Lower leg skin (tissue), 4 donors: ENCODE measurements at regions not wholly inside any gene's neighbourhood (a gene's known extent, or its start where the extent isn't known, plus 50 kb on each side); places are given as distances from the start of the nearest gene placed in this dataset.

Experiments used
- DNase-seq, 2 donors: peaks; one replicate each; pipeline ENCODE4 v3.0.0-alpha.2; 2019; ENCODE audit warnings: low spot score in 2 of 2
- H3K4me3 ChIP-seq: fragments of 200-600 bp; sonication (generic); 2 replicates; pipeline ENCODE4 v1.5.1; 2017; ENCODE audit warnings: mild to moderate bottlenecking, low read depth; ENCODE audit not compliant: poor library complexity, severe bottlenecking
- POLR2A ChIP-seq, 2 donors: fragments of 450-650 bp; IDR thresholded peaks; one replicate each; pipeline ENCODE4 v1.6.1; 2016 to 2017; ENCODE audit warnings: antibody characterized with exemption in 2 of 2, mild to moderate bottlenecking in 1 of 2, moderate library complexity in 1 of 2
- WGBS, 2 donors: methylation state at CpG; one replicate each; pipeline ENCODE4 v1.1.5; 2018; 5-methylcytosine and 5-hydroxymethylcytosine counted together
- intact Hi-C: fragments of 100-400 bp; cut with DNase I; formaldehyde crosslinking; loops from one replicate; pipeline ENCODE4 v1.15.0; 2023; ENCODE audit warnings: low total_unique reads
- TF ChIP-seq, protein P1 (sequence below), 3 donors: fragments of 450-650 bp; IDR thresholded peaks; one replicate each; pipeline ENCODE4 v1.5.1; 2016; ENCODE audit warnings: antibody characterized with exemption in 3 of 3, mild to moderate bottlenecking in 3 of 3, moderate library complexity in 2 of 3

DNA sequence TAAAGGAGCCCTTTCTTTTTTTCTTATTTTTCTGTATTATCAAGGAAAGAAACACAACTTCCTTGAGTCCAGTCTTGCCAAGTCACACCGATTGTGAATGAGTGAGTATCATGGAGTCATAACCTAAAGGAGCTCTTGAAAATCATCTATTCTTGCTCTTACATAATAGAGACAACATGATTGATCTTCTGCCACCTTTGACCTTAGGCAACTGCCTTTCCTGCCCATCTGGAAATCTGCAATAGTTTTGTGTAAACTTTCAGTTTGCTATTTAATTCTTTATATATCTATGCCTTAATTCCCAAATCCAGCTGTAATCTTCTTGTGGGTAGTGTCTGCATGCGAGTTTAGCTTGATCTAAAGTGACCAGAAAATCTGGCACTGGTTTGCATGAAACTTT, 149.9 kb upstream of the FST start:
- no peak for DNase-seq
- intact Hi-C loops, result no loop called here
- WGBS, 2 donors, result 78 to 81% methylated on average over 2 of the region's 2 CpGs
- H3K4me3 ChIP-seq, result no peak overlapping the region
- no peak for TF ChIP-seq POLR2A (IDR thresholded peaks at IDR 0.05)
- TF ChIP-seq, protein P1, sequence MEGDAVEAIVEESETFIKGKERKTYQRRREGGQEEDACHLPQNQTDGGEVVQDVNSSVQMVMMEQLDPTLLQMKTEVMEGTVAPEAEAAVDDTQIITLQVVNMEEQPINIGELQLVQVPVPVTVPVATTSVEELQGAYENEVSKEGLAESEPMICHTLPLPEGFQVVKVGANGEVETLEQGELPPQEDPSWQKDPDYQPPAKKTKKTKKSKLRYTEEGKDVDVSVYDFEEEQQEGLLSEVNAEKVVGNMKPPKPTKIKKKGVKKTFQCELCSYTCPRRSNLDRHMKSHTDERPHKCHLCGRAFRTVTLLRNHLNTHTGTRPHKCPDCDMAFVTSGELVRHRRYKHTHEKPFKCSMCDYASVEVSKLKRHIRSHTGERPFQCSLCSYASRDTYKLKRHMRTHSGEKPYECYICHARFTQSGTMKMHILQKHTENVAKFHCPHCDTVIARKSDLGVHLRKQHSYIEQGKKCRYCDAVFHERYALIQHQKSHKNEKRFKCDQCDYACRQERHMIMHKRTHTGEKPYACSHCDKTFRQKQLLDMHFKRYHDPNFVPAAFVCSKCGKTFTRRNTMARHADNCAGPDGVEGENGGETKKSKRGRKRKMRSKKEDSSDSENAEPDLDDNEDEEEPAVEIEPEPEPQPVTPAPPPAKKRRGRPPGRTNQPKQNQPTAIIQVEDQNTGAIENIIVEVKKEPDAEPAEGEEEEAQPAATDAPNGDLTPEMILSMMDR (IDR thresholded peaks at IDR 0.05), result no peak

DNA sequence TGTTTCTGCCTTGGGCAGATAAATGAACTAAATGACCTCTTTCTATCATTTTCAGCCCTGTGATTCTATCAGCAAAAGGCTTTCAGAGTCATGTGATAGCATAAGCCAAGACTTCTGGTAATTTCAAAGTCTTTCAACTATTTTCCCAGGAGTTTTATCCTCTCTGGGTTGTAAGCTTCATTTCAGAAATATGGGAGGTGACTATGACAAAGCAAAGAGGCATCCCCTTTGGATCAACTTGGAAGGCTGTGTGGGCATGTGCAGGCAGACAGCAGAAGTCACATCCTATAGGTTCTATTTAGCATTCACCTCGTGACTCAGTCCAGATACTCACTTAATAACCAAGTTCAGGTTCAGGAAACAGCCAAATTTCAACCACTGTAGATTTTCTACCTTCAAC, 149.0 kb upstream of the FST start:
- no peak for TF ChIP-seq POLR2A (IDR thresholded peaks at IDR 0.05)
- TF ChIP-seq, protein P1 (IDR thresholded peaks at IDR 0.05), result no peak
- WGBS, 2 donors, result 47 to 52% methylated on average over 1 of the region's 1 CpG
- H3K4me3 ChIP-seq, result no peak overlapping the region
- intact Hi-C loops, result no loop called here
- no peak for DNase-seq

DNA sequence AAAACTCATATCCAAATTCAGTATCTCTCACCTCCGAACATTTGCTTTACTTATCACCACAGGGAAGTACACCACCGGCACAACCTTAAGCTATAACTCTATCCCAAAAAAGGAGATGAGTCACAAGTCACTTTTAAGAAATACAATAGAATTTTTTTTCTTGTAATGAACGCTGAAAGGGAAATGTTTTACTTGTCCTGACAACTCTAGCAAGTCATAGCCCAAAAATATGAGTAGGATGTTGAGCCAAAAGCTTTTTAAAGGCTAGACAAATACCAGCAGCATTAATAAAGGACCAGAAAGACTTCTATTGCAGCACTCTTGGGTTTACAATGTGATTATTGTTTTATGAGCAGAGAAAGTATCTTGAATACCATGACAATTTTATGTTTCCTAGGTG, 147.3 kb upstream of the FST start:
- TF ChIP-seq, protein P1 (IDR thresholded peaks at IDR 0.05), result no peak
- no peak for TF ChIP-seq POLR2A (IDR thresholded peaks at IDR 0.05)
- 24 to 27% methylated on average over 3 of the region's 3 CpGs for WGBS, 2 donors
- DNase-seq, result no peak
- intact Hi-C loops, result no loop called here
- H3K4me3 ChIP-seq, result no peak overlapping the region

DNA sequence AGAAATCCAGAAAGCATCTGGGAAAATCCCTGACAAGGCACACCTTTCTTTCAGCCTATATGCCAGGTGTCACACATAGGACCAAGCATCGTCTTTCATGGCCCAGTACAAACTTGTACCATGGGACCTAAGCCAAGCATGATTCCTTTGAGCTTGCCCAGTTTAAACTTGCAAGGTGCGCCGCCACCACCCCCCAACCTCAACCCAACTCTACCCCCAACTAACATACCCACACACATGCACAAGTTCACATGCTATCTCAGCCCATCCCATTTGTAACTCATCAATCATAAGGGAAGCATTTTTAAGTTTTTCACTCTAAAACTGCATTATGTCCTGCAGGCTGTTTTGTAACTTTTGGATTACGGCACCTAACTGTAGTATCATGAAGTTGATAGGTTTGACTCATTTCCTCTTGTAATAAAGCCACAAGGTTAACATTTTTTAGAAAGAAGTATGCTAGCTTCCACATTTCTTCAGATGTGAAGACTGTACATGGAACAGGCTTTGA, 145.9 kb upstream of the FST start:
- TF ChIP-seq, protein P1 (IDR thresholded peaks at IDR 0.05), result no peak
- no peak for TF ChIP-seq POLR2A (IDR thresholded peaks at IDR 0.05)
- DNase-seq, result peak in 1 of 2 donors; percentile 25
- no peak overlapping the region for H3K4me3 ChIP-seq
- 60 to 65% methylated on average over 4 of the region's 4 CpGs for WGBS, 2 donors
- intact Hi-C loops, result no loop called here

DNA sequence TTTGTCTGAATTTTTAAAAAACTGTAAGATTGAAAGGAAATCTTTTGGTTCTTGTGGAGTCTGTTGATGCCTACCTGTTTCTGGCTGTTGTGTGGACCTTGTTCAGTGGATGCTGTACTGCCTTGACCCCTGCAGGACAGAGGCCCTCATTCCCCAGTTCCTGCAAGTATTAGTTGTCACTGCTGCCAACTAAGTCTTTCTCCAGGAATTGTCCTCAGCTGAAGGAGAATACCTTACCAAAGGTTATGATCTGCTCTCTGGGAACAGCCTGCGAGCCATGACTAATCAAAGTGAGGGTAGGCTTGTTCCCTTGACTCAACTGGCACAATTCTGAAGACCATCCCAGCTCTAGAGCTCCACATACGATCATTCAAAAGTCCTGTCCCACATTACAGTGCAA, 145.3 kb upstream of the FST start:
- no peak overlapping the region for H3K4me3 ChIP-seq
- WGBS, 2 donors, result 89 to 93% methylated on average over 2 of the region's 2 CpGs
- intact Hi-C loops, result no loop called here
- TF ChIP-seq POLR2A (IDR thresholded peaks at IDR 0.05), result no peak
- TF ChIP-seq, protein P1 (IDR thresholded peaks at IDR 0.05), result no peak
- DNase-seq, result no peak

DNA sequence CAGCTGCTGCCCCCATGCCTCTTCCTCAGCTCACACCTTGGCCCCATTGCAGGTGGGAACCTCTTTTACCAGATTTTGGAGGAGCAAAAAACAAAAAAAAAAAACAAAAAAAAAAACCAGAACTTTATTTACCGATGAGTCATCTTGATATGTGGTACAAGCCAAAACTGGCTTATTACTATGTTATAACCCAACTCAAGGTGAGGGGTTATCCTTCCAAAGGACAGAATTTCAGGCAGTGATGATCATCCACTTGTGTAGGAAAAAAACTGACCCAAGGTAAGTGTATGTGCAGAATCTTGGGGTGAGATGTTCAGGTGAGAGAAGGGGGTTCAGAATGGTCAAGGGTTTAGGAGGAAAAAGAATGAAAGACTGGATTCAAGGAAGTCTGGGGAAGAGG, 142.6 kb upstream of the FST start:
- intact Hi-C loops, result no loop called here
- no peak for DNase-seq
- WGBS, 2 donors, result 48 to 58% methylated on average over 1 of the region's 1 CpG
- H3K4me3 ChIP-seq, result no peak overlapping the region
- TF ChIP-seq POLR2A (IDR thresholded peaks at IDR 0.05), result no peak
- TF ChIP-seq, protein P1 (IDR thresholded peaks at IDR 0.05), result no peak
